Spleen (tissue), 11 donors: ENCODE measurements at regions not wholly inside any gene's neighbourhood (a gene's known extent, or its start where the extent isn't known, plus 50 kb on each side); places are given as distances from the start of the nearest gene placed in this dataset.

Experiments
- DNase-seq: peaks from one replicate; pipeline ENCODE4 v3.0.0-alpha.2; 2020
- H3K27ac ChIP-seq, 8 donors: fragments of 200-600 bp; sonication (generic) in 7 of 8; 1 replicate in 4 of 8; 2 replicates in 4 of 8; pipeline versions ENCODE4 v1.5.0 to v1.8.0; 2016 to 2021; ENCODE audit warnings: inconsistent platforms in 4 of 8, mild to moderate bottlenecking in 4 of 8, moderate library complexity in 1 of 8
- H3K27me3 ChIP-seq, 7 donors: fragments of 200-600 bp; sonication (generic) in 6 of 7; replicated peaks in 1 of 7; 1 replicate in 4 of 7; 2 replicates in 3 of 7; pipeline versions ENCODE4 v1.5.0 to v1.8.0; 2016 to 2021; ENCODE audit warnings: inconsistent platforms in 3 of 7, mild to moderate bottlenecking in 1 of 7
- H3K36me3 ChIP-seq, 6 donors: fragments of 200-600 bp; sonication (generic) in 5 of 6; 1 replicate in 4 of 6; 2 replicates in 2 of 6; pipeline versions ENCODE4 v1.5.0 to v1.8.0; 2016 to 2021; ENCODE audit warnings: inconsistent platforms in 2 of 6
- H3K4me1 ChIP-seq, 6 donors: fragments of 200-600 bp; sonication (generic) in 5 of 6; 1 replicate in 3 of 6; 2 replicates in 3 of 6; pipeline versions ENCODE4 v1.5.0 to v1.8.0; 2016 to 2021; ENCODE audit warnings: inconsistent platforms in 3 of 6
- H3K4me3 ChIP-seq, 8 donors: fragments of 200-600 bp; sonication (generic) in 7 of 8; 1 replicate in 4 of 8; 2 replicates in 4 of 8; pipeline versions ENCODE4 v1.5.0 to v1.8.0; 2016 to 2021; ENCODE audit warnings: inconsistent platforms in 4 of 8, mild to moderate bottlenecking in 4 of 8, moderate library complexity in 2 of 8
- H3K9me3 ChIP-seq, 8 donors: fragments of 200-600 bp; sonication (generic) in 7 of 8; 1 replicate in 4 of 8; 2 replicates in 4 of 8; pipeline versions ENCODE4 v1.5.0 to v1.8.0; 2016 to 2021; ENCODE audit warnings: inconsistent platforms in 4 of 8
- POLR2A ChIP-seq, 3 donors: fragments of 450-650 bp; IDR thresholded peaks; one replicate each; pipeline ENCODE4 v1.5.1; 2017; ENCODE audit warnings: antibody characterized with exemption in 3 of 3, mild to moderate bottlenecking in 1 of 3
- POLR2AphosphoS5 ChIP-seq, 3 donors: sonication (generic); formaldehyde crosslinking; IDR thresholded peaks; one replicate each; pipeline ENCODE4 v1.5.1; 2017; ENCODE audit warnings: antibody characterized with exemption in 3 of 3
- WGBS, 5 donors: extraction: QIAGEN DNeasy Blood & Tissue Kit in 3 of 5; methylation state at CpG; one replicate each; pipeline versions ENCODE4 v1.1.5 to v1.1.7; 2013 to 2018; 5-methylcytosine and 5-hydroxymethylcytosine counted together
- intact Hi-C: fragments of 100-400 bp; cut with DNase I; formaldehyde crosslinking; loops from one replicate; pipeline ENCODE4 v1.15.0; 2023; ENCODE audit warnings: low total_unique reads
- TF ChIP-seq, protein P1 (sequence below), 11 experiments: fragments of 200-600 bp in 7 of 11; fragments of 450-650 bp in 4 of 11; sonication (generic) in 4 of 11; IDR thresholded peaks in 8 of 11; conservative IDR thresholded peaks in 3 of 11; 1 replicate in 7 of 11; 2 replicates in 4 of 11; pipeline versions ENCODE4 v1.4.0 to v1.8.0; 2016 to 2021; ENCODE audit warnings: antibody characterized with exemption in 11 of 11, inconsistent platforms in 4 of 11, mild to moderate bottlenecking in 1 of 11
- donor health status: healthy with polysubstance abuse.
- donor health status: DM: no; HTN: no; CAD: no; lungs with moderate emphysema.
- donor health status: DM: no; HTN: no; CAD: no.
- donor health status: Bipolar disorder and iron deficiency.
- donor health status: healthy.
- donor health status: DM: no; HTN: no; CAD: no.
- donor health status: DM: yes; HTN: yes; CAD: no.

DNA sequence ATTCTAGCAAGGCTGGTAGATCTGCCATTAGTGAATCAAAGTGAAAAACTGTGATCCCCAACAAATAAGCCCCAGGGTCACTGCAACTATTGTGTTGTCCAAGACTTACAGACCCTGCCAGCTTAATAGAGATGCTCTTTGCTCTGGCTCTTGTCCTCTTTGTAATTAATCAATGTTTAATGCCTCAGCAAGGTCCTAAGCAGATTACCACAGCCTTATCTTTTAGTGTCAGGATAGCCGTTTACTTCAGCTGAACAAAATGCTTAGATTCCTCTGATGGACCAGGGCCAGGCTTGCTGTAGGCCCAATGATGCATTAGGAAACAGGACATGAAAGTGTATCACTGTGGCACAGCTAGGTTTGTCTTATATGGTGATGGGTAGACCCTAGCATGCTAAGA lies 353.3 kb downstream of the HACE1 start:
- no peaks in the 10 kb centered on the region for H3K27me3 ChIP-seq
- H3K36me3 ChIP-seq: no peaks in the 10 kb centered on the region
- no peaks in the 10 kb centered on the region for H3K4me1 ChIP-seq
- H3K27ac ChIP-seq: no peak overlapping the region
- TF ChIP-seq POLR2A (IDR thresholded peaks at IDR 0.05): no peak
- TF ChIP-seq, protein P1, sequence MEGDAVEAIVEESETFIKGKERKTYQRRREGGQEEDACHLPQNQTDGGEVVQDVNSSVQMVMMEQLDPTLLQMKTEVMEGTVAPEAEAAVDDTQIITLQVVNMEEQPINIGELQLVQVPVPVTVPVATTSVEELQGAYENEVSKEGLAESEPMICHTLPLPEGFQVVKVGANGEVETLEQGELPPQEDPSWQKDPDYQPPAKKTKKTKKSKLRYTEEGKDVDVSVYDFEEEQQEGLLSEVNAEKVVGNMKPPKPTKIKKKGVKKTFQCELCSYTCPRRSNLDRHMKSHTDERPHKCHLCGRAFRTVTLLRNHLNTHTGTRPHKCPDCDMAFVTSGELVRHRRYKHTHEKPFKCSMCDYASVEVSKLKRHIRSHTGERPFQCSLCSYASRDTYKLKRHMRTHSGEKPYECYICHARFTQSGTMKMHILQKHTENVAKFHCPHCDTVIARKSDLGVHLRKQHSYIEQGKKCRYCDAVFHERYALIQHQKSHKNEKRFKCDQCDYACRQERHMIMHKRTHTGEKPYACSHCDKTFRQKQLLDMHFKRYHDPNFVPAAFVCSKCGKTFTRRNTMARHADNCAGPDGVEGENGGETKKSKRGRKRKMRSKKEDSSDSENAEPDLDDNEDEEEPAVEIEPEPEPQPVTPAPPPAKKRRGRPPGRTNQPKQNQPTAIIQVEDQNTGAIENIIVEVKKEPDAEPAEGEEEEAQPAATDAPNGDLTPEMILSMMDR (IDR thresholded peaks at IDR 0.05 in 8 of 11, conservative IDR thresholded peaks at IDR 0.05 in 3 of 11): no peak
- no peak for DNase-seq
- intact Hi-C loops: no loop called here
- no peaks in the 10 kb centered on the region for H3K9me3 ChIP-seq
- H3K4me3 ChIP-seq: no peak overlapping the region
- 73 to 93% (median 87%) methylated on average over 1 of the region's 1 CpG for WGBS, 5 donors

GRCh38 chr6:104505838-104506237 lies 353.9 kb downstream of the HACE1 start:
- intact Hi-C loops: no loop called here
- TF ChIP-seq, protein P1 (IDR thresholded peaks at IDR 0.05 in 8 of 11, conservative IDR thresholded peaks at IDR 0.05 in 3 of 11): no peak
- TF ChIP-seq POLR2AphosphoS5 (IDR thresholded peaks at IDR 0.05) (no peak), POLR2A (IDR thresholded peaks at IDR 0.05) (no peak)
- Histone ChIP-seq H3K4me1 (no peaks in the 10 kb centered on the region), H3K9me3 (no peaks in the 10 kb centered on the region), H3K27me3 (no peaks in the 10 kb centered on the region), H3K36me3 (no peaks in the 10 kb centered on the region), H3K4me3 (no peak overlapping the region), H3K27ac (no peak overlapping the region)
- DNase-seq: no peak
- 75 to 91% (median 80%) methylated on average over 2 of the region's 2 CpGs for WGBS, 5 donors

DNA sequence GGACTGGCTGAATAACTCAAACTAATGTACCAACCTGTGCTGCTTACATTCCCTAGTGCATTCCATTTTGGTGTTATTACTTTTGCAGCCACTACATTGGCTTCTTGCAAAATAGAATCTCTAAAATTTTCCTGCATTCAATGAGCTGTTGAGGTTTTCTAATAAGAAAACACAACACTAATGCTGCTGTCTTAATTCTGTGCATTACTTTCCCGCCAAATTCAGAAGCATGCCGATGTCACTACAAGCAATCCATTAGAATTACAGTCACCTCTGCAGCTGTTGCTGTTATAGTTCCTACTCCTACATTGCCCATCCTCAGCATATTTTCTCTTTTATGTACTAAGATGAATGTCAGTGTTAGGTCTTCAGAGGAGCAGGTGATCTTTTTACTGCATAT lies 359.5 kb downstream of the HACE1 start:
- Histone ChIP-seq H3K4me3 (no peak overlapping the region), H3K4me1 (no peaks in the 10 kb centered on the region), H3K27ac (no peak overlapping the region), H3K27me3 (no peaks in the 10 kb centered on the region), H3K36me3 (no peaks in the 10 kb centered on the region), H3K9me3 (no peaks in the 10 kb centered on the region)
- WGBS, 5 donors: 87 to 97% (median 91%) methylated on average over 2 of the region's 2 CpGs
- DNase-seq: no peak
- intact Hi-C loops: no loop called here
- TF ChIP-seq POLR2AphosphoS5 (IDR thresholded peaks at IDR 0.05) (no peak), POLR2A (IDR thresholded peaks at IDR 0.05) (no peak)
- TF ChIP-seq, protein P1 (IDR thresholded peaks at IDR 0.05 in 8 of 11, conservative IDR thresholded peaks at IDR 0.05 in 3 of 11): no peak

DNA sequence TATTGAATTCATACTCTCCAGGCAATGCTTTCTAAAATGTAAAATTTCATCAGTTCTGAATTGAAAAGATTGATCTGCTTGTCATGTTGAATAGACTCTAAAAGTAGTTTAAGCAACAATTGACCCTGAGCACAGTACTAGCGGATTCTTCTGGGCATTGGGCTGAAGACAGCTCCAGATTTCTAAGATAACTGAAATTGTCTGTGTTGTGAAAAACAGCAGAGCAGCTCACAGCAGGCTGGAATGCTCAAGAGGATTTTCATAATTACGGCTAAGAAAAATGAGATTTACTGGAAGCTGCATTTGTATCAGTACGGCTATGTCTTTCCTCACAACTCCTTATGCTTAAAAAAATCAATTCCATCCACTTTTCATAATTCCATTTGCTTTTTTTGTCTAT lies 373.7 kb downstream of the HACE1 start:
- WGBS, 5 donors: 72 to 86% (median 78%) methylated on average over 3 of the region's 3 CpGs
- Histone ChIP-seq H3K27ac (no peak overlapping the region), H3K9me3 (no peaks in the 10 kb centered on the region), H3K36me3 (no peaks in the 10 kb centered on the region), H3K4me1 (no peaks in the 10 kb centered on the region), H3K27me3 (no peaks in the 10 kb centered on the region), H3K4me3 (no peak overlapping the region)
- no peak for DNase-seq
- intact Hi-C loops: no loop called here
- no peak for TF ChIP-seq POLR2AphosphoS5 (IDR thresholded peaks at IDR 0.05)
- TF ChIP-seq, protein P1 (IDR thresholded peaks at IDR 0.05 in 8 of 11, conservative IDR thresholded peaks at IDR 0.05 in 3 of 11): no peak
- TF ChIP-seq POLR2A (IDR thresholded peaks at IDR 0.05): no peak
